ENCODE measurements at regions not wholly inside any gene's neighbourhood (a gene's known extent, or its start where the extent isn't known, plus 50 kb on each side); places are given as distances from the start of the nearest gene placed in this dataset.

GRCh38 chr1:196074182-196074581 is 534.1 kb downstream of the KCNT2 start:
- H3K4me3 ChIP-seq (ENCODE audit: low read depth, low read length), result no peak overlapping the region
- H3K27me3 ChIP-seq, result no peaks in the 10 kb centered on the region
- H3K4me1 ChIP-seq, result peaks cover 5% of the 10 kb centered on the region
- no peaks in the 10 kb centered on the region for H3K9me3 ChIP-seq
- no peak for TF ChIP-seq CTCF (IDR thresholded peaks at IDR 0.05; ENCODE audit: low read depth, low read length)
- DNase-seq, result no peak
- no peaks in the 10 kb centered on the region for H3K36me3 ChIP-seq

DNA sequence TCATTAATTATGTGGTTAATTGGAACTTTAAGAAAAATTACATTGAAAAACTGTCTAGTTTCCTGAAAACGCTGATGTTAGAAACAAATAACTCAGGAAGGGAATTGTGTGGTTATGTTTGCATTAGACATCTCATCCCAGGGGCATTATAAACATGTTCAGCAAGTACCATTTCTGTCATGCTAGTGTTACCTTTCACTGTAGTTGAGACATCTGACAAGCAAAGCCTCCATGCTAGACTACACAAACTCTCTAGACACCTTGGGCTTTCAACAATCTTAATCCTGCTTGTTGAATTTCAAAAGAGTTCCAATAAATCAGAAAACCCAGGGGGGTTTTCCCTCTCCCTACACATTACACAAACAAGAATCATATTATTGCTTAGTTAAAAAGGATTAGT is 536.8 kb downstream of the KCNT2 start:
- no peak for TF ChIP-seq CTCF (IDR thresholded peaks at IDR 0.05; ENCODE audit: low read depth, low read length)
- DNase-seq, result no peak
- H3K27me3 ChIP-seq, result no peaks in the 10 kb centered on the region
- no peak overlapping the region for H3K4me3 ChIP-seq (ENCODE audit: low read depth, low read length)
- no peaks in the 10 kb centered on the region for H3K36me3 ChIP-seq
- H3K9me3 ChIP-seq, result no peaks in the 10 kb centered on the region
- no peaks in the 10 kb centered on the region for H3K4me1 ChIP-seq

DNA sequence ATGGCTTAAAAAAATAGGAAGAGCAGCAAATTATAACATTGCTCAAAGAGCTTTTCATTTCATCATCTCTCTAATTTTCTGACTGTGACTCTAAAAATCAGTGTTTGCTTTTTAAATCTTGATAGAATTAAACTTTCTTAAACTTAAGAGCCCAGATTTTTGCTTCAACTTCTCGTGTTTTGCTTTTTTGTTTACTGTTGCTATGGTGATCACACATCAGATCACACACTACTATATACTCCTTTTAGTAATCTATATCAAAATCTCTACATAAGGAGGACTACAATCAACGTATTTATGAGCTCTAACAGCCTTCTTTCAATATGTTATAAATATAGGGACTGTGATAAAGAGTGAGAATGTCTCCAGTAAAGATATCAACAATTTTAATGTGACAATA is 537.3 kb downstream of the KCNT2 start:
- Histone ChIP-seq H3K4me1 (no peaks in the 10 kb centered on the region), H3K4me3 (ENCODE audit: low read depth, low read length) (no peak overlapping the region), H3K9me3 (no peaks in the 10 kb centered on the region), H3K27me3 (no peaks in the 10 kb centered on the region), H3K36me3 (no peaks in the 10 kb centered on the region)
- no peak for DNase-seq
- TF ChIP-seq CTCF (IDR thresholded peaks at IDR 0.05; ENCODE audit: low read depth, low read length), result no peak

DNA sequence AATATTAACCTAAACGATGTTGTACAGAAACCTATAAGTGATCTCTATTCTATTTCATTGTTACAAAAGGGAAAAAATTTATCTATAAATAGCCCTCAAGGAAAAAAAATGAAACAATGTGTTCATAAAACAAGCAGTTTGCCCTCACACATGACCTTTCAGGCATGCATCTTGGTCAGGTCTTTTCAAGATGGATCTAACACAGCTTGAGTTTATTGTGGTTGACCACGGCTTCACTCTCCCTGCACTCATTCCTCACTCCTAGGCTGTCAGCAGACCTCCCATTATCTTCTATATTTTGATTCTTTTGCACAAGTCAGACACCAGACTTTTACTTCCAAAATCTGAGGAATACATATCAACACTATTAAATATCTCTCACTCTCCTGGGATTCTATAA is 544.3 kb downstream of the KCNT2 start:
- no peaks in the 10 kb centered on the region for H3K4me1 ChIP-seq
- no peak overlapping the region for H3K4me3 ChIP-seq (ENCODE audit: low read depth, low read length)
- no peaks in the 10 kb centered on the region for H3K9me3 ChIP-seq
- H3K27me3 ChIP-seq, result no peaks in the 10 kb centered on the region
- TF ChIP-seq CTCF (IDR thresholded peaks at IDR 0.05; ENCODE audit: low read depth, low read length), result no peak
- no peak for DNase-seq
- H3K36me3 ChIP-seq, result no peaks in the 10 kb centered on the region

DNA sequence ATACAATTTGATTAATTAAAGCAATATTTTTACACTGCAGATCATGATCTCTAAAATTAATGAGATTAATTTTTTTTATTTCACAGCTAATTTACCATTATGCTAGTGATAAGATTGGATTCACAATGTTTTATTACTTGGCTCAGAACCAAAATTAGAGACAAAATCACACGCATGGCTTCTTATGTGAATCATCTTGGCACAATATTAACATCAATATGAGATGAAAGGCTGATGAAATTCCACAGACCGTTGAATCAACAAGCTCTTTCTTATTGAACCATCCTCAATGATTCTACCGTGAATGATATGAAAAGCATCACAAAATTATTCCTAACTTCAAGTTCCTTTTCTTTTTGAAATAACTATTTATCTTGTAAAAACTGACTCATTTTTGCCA is 544.9 kb downstream of the KCNT2 start:
- Histone ChIP-seq H3K4me1 (no peaks in the 10 kb centered on the region), H3K9me3 (no peaks in the 10 kb centered on the region), H3K4me3 (ENCODE audit: low read depth, low read length) (no peak overlapping the region), H3K36me3 (no peaks in the 10 kb centered on the region), H3K27me3 (no peaks in the 10 kb centered on the region)
- no peak for TF ChIP-seq CTCF (IDR thresholded peaks at IDR 0.05; ENCODE audit: low read depth, low read length)
- DNase-seq, result no peak

DNA sequence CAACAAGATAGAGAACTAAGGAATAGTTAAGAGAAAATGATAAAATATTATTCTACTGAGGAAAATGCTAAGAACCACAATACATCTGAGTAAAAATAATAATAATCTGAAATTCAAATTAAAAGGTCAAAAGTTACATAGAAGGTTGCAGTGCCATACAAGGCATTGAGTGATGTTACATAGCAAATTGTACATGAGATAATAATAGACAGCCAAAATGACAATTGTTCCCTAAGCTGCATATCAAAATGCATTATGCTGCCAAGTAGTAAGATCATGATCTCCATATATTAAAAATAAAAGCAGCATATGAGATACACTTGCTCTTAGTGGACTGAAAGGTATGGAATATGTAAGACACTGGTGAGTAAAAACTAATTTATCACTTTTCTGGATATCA is 547.7 kb downstream of the KCNT2 start:
- H3K4me3 ChIP-seq (ENCODE audit: low read depth, low read length), result no peak overlapping the region
- no peak for TF ChIP-seq CTCF (IDR thresholded peaks at IDR 0.05; ENCODE audit: low read depth, low read length)
- no peaks in the 10 kb centered on the region for H3K27me3 ChIP-seq
- DNase-seq, result no peak
- no peaks in the 10 kb centered on the region for H3K9me3 ChIP-seq
- no peaks in the 10 kb centered on the region for H3K4me1 ChIP-seq
- no peaks in the 10 kb centered on the region for H3K36me3 ChIP-seq
